Testis (tissue), 2 donors: ENCODE measurements at regions not wholly inside any gene's neighbourhood (a gene's known extent, or its start where the extent isn't known, plus 50 kb on each side); places are given as distances from the start of the nearest gene placed in this dataset.

Experiments used
- CTCF ChIP-seq, 3 experiments: fragments of 450-650 bp in 2 of 3; fragments of 200-600 bp in 1 of 3; sonication (generic) in 1 of 3; IDR thresholded peaks; one replicate each; pipeline ENCODE4 v1.5.1; 2016 to 2019; ENCODE audit warnings: antibody characterized with exemption in 3 of 3, mild to moderate bottlenecking in 2 of 3, moderate library complexity in 1 of 3
- POLR2A ChIP-seq: fragments of 450-650 bp; IDR thresholded peaks from one replicate; pipeline ENCODE4 v1.6.1; 2017; ENCODE audit warnings: antibody characterized with exemption, mild to moderate bottlenecking, moderate library complexity

- TF ChIP-seq CTCF (IDR thresholded peaks at IDR 0.05) (no peak), POLR2A (no peak)
Observed at GRCh38 chr4:136643416-136643815, 888.9 kb downstream of the PCDH18 start.
